Nucleus accumbens (tissue), 56 donors: ENCODE measurements at regions not wholly inside any gene's neighbourhood (a gene's known extent, or its start where the extent isn't known, plus 50 kb on each side); places are given as distances from the start of the nearest gene placed in this dataset.
A peak's percentile ranks its signal among the peaks of the same experiment; 100 is the strongest.
"Not testable (repeated sequence)": the region's sequence is repeated elsewhere in the genome, so short reads cannot be mapped to it uniquely, and the experiment has no call there.

ENCODE experiments used
- DNase-seq, 56 donors: peaks; one replicate each; lab custom pipeline; 2025; lab: John Stamatoyannopoulos, UW

- DNase-seq = no peak
Measured at GRCh38 chr6:9744119-9744518, 670.8 kb downstream of the TFAP2A start.

- DNase-seq = no peak
Measured at GRCh38 chr6:9732056-9732455, 682.8 kb downstream of the TFAP2A start.

- DNase-seq = not testable (repeated sequence)
Measured at GRCh38 chr6:9725776-9726175, 689.1 kb downstream of the TFAP2A start.

GRCh38 chr6:9717568-9717967, 697.3 kb downstream of the TFAP2A start:
- DNase-seq = no peak

- no peak for DNase-seq
Measured at GRCh38 chr6:9711365-9711764, 703.5 kb downstream of the TFAP2A start.

- no peak for DNase-seq
Measured at GRCh38 chr6:9710574-9710973, 704.3 kb downstream of the TFAP2A start.

GRCh38 chr6:9708600-9708999, 706.3 kb downstream of the TFAP2A start:
- no peak for DNase-seq

- no peak for DNase-seq
Measured at GRCh38 chr6:9704989-9705388, 709.9 kb downstream of the TFAP2A start.

- no peak for DNase-seq
Measured at GRCh38 chr6:9702914-9703313, 712.0 kb downstream of the TFAP2A start.

GRCh38 chr6:9699888-9700287, 715.0 kb downstream of the TFAP2A start:
- peak in 1 of 56 donors; percentile 2 for DNase-seq

GRCh38 chr6:9697263-9697931, 717.5 kb downstream of the TFAP2A start:
- DNase-seq = no peak

GRCh38 chr6:9690388-9690787, 724.5 kb downstream of the TFAP2A start:
- no peak for DNase-seq

GRCh38 chr6:9680727-9681126, 734.1 kb downstream of the TFAP2A start:
- DNase-seq = not testable (repeated sequence)

GRCh38 chr6:9675122-9675521, 739.8 kb downstream of the TFAP2A start:
- DNase-seq = no peak

GRCh38 chr6:9659848-9660247, 755.0 kb downstream of the TFAP2A start:
- no peak for DNase-seq

GRCh38 chr6:9657994-9658393, 756.9 kb downstream of the TFAP2A start:
- DNase-seq = no peak

- DNase-seq = no peak
Measured at GRCh38 chr6:9647599-9647998, 767.3 kb downstream of the TFAP2A start.

- no peak for DNase-seq
Measured at GRCh38 chr6:9647071-9647445, 767.8 kb downstream of the TFAP2A start.

- DNase-seq = no peak
Measured at GRCh38 chr6:9646342-9647070, 768.4 kb downstream of the TFAP2A start.

GRCh38 chr6:9638861-9639260, 776.0 kb downstream of the TFAP2A start:
- DNase-seq = no peak

GRCh38 chr6:9634776-9635175, 780.1 kb downstream of the TFAP2A start:
- no peak for DNase-seq

GRCh38 chr6:9632026-9632425, 782.8 kb downstream of the TFAP2A start:
- DNase-seq = no peak
